Glomerular visceral epithelial cell (primary cell): ENCODE measurements at regions not wholly inside any gene's neighbourhood (a gene's known extent, or its start where the extent isn't known, plus 50 kb on each side); places are given as distances from the start of the nearest gene placed in this dataset.

Experiments used
- DNase-seq: peaks from one replicate; pipeline ENCODE4 v3.0.0-alpha.2; 2016; ENCODE audit errors: extremely low spot score

DNA sequence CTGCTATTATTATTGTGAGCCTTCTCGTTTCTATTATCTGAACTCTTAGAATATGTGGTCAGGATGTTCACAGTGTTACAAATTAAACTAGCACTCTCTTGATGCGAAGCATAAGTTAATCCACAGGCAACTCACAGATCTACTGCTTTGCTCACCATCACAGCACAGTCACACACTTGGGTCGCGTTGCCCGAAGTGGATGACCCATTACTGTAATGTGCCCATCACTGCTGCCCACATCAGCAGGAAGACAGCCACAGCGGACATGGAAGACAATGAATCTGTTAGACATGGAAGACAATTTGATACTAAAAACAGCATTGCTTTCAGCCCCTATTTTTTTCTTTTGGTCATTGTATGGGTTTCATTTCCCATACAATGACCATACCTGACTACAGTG, 216.4 kb upstream of the B3GAT1 start:
- no peak for DNase-seq

DNA sequence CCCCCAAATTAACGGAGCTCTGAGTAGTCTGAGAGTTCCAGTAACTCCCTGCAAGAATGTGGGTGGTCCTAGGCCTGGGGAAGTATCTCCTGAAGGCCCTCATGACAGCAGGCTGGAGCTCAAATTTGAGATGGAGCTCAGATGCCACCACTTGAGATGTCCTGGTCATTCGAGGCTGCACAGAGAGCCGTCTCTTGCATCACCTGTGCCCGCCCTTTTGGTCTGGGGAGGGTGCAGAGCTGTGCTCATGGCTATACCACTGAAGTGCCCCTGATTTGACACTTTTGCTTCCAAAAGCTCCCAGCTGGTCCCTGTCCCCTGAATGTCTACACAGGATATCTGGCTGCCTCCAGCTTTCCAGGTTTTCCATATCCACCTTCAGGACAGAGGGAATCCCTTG, 214.0 kb upstream of the B3GAT1 start:
- DNase-seq: no peak

DNA sequence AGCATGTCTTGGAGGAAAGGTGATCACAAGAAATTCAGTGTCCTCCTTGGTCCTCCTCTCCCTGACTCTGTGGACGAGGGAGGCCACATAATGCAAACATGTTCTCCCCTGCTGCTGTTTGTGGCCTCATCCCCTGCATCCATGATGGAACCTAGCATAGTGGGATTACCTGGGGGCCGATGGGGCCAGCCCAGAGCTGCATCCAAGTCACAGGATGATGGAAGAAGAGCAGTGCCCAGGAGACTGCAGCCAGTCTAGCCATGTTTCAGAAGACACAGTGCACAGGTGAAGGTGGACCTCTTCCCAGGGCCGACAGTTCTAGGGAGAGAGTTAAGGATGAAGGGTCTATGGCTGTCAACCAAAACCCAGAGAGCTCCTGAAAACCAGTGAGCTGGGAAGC, 213.6 kb upstream of the B3GAT1 start:
- DNase-seq: no peak

DNA sequence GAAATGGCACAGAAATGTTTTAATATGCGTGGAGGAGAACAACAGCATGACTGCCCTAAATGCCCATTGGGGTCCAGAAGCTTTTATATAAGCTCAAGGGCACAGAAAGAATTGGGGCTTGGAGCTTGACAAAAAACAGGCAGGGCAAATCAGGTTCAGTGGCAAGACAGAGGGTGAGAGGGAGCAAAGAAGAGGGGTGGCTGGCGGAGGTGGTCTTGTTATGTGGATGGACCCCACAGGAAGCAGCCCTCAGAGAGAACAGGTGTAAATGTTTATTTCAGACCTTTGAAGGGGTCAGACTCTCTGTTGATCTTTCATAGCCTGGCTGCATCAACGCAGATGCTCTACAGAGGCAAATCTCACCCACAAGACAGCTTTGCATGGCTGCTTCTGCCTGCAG, 213.1 kb upstream of the B3GAT1 start:
- DNase-seq: no peak

DNA sequence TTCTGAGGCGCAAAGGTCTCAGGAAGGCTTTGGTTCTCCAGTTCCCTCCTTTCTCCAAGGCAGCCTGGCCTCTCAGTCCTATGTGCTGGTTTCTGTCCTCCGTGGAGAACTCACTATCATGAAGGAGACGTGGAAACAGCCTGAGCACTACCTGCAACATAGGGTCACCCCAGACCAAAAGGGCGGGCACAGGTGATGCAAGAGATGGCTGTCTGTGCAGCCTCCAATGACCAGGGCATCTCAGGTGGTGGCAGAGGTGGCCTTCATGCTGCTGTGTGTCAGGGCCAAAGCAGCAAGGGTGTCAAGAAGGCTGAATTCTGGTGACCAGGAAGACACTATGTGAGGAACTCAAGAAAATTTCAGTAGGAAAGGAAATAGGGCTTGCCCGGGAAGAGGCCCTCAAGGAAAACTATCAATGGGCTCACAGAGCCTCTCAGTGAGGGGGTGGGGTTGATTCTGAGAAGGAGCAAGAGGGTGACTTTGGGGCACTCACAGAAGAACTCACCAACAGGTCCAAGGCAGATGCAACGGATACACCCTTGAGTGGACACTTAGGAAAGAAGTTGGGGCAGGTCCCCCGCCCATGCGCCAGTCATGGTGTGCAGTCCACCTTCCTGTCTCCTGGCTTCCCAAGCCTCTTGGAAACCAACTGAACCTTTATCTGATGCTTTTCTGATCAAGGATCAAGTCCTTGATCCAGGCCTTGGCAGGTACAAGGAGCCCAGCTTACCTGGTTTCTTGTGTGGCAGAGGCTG, 212.3 kb upstream of the B3GAT1 start:
- no peak for DNase-seq

DNA sequence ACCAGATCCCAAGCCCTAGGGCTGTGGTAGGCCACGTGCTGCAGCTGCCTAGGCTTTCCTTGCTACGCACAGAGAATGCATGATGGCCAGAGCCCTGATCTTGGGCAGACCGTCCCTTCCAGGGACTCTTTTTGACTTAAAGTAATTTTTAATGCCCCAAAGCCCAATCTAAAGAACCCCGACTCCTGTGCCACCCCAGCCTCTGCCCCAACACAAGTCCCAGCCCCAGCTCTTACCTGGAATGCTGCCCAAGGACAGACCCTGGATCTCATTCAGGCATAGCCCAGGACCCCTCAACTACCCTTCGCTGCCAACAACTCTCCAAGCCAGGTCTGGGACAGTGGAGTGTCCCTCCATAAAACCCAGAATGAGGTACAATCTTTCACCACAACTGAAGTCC, 211.7 kb upstream of the B3GAT1 start:
- DNase-seq: no peak

DNA sequence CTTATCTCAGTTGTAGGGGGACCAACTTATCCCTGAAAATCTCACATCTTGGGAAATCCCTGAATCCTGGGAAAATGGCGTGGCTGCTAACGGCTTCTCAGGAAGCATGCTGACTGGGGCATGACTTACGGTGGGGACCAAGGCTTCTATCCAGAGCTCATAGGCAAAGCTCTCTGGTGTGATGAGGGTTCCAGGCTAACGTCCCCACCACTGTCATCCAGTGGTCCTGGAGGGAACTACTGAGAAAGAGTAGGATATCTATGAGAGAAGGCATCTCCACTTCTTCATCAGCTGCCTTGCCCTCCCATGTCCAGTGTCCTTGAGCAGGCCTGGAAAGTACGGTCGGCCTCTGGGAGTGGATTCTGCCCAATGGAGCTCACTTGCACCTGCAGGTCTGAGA, 210.4 kb upstream of the B3GAT1 start:
- DNase-seq: no peak

DNA sequence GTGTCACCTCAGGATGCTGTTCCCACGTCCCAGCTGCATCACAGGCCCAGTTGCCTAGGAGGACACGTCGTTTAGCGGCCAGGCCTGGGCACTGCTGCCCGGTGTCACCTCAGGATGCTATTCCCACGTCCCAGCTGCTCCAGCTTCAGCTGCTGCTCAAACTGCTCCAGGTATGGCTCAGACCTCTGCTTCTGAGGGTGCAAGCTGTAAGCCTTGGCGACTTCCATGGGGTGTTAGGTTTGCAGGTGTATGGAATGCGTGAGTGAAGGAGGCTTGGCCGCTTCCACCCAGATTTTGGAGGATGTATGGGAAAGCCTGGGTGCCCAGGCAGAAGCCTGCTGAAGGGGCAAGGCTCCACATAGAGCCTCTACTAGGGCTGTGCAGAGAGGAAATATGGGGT, 205.3 kb upstream of the B3GAT1 start:
- DNase-seq: no peak

DNA sequence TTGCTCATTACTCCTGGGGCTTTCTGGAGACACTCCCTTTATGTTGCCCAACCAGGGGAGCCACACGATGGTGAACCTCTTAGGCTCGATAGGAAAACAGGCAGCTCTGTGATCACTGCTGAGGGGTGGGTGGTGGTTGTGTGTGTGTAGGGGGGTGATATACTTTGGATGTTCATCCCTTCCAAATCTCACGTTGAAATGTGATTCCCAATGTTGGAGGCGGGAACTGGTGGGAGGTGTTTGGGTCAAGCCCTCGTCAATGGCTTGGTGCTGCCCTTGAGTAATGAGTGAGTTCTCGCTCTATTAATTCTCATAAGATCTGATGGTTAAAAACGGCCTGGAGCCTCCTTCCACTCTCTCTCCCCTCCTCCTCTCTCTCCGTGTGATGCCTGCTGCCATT, 204.0 kb upstream of the B3GAT1 start:
- no peak for DNase-seq

DNA sequence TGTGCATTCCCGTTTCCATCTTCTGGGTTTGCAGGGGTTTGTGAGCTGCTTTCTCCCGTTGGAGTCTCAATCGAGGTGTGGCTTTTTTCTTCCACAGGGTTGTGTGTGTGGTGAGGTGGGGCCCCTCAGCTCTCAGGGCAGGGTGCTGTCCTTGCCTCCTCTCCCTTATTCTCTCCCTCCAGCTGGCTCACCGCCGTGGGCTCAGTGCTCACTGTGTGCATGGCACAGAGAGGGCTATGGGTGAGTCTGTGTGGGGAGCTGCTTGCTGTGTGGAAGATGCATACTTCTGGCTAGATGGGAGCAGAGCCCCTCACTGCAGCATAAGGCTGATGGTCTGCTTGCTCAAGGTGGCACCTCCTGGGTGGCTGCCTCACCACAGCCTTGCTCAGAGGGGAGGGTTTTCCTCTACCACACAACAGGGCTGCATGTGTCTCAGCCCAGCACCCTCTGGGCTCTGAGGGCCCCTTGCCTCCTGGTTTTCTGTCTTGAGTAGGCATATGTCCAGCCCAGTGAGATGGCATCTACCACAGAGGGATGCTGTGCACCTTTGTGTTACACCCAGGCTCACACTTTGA, 203.1 kb upstream of the B3GAT1 start:
- no peak for DNase-seq

DNA sequence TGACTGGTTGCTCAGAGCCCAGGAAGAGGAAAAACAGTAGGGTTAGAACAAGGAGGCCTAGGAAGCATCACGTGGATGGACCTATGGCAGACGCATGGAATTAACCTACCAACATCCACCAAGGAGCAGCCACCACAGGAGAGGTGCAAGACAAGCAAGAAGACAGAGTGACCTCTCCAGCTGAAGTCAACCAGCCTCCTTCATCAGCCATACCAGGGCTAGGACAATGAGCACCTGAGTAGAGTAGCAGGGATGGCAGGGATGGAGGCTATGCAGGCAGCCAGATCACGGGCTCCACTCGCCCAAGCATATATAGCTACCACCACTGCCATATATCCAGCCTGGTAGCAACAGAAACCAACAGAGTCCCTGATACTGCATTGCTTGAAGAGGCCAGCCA, 202.1 kb upstream of the B3GAT1 start:
- no peak for DNase-seq

DNA sequence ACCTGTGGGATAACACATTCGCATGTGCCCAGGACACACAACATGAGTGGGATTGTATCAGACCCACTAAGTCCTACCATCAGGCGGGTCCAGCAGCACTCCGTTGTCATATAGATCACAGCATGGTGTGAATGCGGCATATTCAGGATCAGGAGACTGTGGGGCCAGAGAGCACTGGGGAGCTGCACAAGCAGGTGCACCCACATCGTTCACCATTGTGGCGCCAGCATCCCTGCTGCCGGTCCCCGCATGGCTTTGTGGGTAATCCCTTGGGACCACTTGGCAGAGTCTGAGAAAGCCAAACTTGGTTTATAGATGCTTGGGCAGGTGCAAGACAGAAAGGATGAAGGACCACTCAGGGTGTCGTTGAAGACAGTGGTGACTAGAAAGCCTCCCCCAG, 201.6 kb upstream of the B3GAT1 start:
- DNase-seq: no peak

DNA sequence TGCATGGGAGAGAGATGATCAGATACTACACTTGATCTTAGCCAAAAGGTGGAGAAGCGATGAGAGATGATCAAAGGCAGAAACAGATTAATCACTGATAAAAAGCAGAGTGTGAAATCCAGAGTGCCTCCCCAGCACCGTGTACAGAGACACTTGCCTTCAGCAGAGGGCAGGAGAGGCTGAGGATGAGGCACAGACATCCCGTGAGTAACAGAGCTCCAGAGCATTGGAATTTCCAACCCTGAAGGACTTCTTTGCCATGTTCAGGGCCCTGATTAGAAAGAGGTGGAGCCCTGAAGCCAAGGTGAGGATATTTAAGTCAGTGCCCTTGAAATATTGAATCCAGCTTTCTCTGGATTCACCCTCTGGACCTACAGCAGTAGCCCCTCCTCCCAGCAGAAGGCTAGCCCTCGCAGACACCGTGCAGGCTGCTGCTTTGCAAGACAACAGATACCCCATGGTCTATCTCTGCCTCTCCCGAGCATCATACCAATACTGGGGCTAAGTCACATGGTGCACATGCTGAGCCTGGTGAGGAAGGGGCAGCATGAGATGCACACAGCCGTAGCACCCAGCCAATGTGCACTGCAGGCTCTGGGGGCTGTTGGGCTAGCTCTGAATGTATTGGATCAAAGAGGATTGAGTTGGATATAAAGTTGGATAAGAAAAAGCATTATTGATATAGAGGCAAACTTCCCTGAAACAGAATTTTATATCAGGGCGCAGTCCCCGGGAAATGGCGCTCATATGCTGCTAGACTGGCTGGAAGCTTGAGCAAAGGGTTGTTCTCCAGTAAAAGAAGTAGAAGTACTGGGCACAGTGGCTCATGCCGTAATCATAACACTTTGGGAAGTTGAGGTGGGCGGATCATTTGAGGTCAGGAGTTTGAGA, 200.3 kb upstream of the B3GAT1 start:
- DNase-seq: no peak

DNA sequence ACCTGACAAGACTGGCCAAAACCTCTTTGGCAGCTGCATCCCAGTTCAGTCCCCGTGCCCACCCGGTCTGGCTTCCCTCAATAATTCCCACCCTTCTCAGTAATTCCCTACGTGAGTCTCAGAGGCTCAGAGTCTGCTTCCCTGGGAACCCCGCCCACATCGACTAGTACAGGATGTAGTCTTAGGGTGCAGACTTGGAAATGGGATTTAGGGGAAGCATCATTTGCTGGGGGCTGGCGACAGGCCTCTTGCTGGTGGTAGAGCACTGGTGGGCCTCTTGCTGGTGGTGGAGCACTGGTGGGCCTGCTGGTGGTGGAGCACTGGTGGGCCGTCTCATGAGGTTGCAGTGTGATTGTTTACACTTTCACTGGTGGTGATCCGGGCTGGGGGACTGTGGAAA, 199.5 kb upstream of the B3GAT1 start:
- no peak for DNase-seq

DNA sequence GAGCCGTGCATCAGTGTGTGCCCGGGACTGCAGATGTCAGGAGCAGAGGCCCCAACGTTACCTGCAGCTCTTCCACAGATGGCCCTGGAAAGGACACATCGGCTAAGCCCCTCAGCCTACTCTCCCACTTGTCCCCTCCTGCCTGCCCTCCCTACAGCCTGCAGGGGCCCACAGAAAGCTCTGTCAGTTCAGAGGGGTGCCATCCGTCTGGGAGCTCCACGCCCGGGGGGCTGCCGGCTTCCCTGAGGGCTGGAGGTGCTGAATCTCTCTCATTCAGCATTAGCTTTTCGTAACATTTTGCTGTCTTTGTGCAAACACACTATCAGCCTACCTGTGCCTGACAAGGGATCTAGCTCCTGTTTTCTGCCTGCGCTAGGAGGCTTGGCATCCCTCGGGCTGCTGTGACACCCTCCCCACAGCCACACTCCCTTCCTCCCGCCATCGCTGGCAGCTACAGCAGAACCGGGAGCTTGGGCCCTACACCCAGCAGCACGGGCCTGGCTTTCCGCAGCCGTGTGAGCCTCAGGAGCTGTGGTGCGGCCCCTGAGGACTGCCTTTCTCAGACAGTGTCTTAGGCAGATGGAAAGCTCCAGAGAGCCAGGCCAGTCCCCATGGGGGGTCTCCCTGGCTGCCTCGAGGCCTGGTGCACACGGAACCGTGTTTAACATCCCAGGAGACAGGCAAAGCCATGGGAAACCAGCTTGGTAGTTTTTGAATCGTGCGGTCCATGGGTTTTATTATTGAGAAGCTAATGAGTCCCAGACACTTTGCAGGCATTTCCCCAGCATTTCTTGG, 198.3 kb upstream of the B3GAT1 start:
- DNase-seq: no peak

DNA sequence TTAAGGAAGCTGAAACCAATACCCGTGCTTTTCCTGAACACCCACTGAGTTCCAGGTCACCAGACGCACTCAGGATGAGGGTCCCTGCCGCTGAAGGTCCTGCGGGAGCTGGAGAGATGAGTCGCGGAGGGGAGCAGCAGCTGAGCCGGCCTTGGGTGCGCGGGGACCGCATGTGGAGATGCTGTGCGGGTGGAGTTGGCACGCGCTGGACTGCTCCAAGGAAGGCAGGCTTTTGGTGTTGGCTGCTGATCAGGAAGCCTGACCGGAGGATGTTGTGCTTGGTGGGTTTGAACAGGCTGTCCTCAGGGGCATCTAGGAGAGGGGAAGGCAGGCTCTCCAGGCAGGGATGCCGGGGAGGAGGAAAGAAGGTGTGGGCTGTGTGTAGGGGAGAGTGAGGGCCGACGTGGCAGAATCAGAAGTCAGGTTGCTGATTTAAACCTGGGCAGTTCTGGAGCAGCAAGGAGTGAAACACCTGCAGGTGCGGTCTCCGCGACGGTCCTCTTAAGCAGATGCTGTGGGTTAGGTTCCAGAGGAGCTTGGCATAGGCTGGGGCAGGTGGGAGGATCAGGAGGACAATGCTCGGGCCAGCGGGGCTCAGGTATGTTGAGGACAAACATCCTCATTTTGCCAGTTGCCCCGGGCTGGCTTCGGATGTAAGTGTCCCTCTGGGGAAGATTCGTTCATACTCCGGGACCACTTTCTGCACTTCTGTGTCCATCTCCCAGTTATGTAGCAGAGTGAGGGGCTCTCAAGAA, 197.5 kb upstream of the B3GAT1 start:
- DNase-seq: no peak

DNA sequence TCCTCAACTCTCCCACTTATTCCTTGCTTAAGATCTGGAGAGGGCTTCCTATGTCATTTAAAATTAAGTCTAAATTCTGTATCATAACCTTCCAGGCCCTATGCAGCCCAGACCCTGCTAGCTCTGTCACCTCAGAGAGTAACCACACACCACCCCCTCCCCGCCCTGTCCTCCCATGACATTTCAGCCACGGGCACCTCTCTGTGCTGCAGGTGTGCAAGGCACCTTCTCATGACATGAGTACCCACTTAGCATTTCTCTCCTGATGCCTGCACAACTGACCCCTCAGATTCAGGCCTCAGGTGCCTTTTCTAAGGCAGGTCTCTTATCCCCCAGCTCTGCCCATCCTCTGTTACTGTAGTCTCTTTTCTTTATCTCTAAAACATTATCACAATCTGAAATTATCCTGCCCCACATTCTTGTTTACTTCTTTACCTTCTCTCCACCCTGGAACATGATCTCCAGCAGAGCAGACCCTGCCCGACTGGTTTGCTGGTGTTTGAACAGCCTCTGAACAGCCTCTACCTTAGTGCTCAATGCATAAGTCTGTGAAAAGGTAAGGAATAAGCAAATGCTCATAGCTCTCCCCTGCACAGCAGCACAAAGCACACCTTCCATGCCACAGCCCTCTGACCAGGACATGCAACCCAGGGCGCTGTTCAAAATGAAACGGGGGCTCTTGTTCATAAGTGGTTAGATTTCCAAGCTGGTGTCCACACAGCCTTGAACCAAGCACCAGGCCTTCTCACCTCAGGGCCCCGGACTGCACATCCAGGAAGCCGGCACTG, 196.1 kb upstream of the B3GAT1 start:
- no peak for DNase-seq

DNA sequence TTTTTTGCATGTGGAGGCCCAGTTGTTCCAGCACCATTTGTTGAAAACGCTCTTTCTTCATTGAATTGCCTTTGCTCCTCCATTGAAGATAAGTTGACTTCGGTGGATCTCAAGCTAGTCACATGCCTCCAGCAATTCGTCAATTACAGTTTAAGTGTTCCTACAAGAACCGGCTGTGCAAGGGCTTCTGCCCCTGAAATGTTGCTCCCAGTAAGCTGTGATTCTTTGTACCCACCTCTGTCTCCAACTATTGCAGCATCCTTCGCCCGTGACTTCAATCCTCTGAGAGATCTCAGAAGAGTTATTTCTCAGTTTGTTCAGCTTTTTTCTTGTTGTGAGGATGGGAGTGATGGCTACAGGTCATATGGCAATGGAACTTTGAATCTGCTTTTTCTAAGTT, 194.2 kb upstream of the B3GAT1 start:
- DNase-seq: no peak

DNA sequence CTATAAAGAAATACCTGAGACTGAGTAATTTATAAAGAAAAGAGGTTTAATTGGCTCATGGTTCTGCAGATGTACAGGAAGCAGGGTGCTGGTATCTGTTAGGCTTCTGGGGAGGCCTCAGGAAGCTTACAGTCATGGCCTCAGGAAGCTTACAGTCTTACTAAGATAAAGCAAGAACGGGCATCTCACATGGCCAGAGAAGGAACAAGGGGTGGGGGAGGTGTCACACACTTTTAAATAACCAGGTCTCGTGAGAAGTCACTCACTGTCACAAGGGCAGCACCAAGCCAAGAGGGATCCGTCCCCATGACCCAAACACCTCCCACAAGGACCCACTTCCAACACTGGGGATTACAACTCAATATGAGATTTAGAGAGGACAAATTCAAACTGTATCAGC, 192.8 kb upstream of the B3GAT1 start:
- DNase-seq: no peak

DNA sequence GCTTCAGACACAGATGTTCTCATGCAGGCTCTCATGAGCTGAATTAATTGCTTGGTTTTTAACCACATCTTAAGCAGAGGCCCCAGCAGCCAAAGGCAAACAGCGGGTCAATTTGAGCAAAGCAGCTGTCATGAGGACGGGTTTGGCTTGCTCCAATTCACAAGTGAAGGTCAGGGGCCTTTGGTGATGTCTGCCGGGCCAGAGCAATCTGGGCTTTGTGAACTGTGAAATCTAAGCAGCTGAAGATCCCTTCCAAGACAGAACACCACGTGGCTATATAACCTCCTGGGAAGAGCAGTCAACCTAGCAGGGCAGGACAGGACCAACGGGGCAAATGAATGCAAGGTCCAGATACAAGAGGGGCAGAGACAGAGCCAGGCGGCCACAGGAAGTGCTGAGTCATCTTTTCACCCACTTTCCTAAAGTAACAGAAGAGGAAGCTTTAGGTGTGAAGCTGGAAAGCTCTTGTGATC, 187.3 kb upstream of the B3GAT1 start:
- no peak for DNase-seq
